Prostate gland (tissue), 2 donors: ENCODE measurements at regions not wholly inside any gene's neighbourhood (a gene's known extent, or its start where the extent isn't known, plus 50 kb on each side); places are given as distances from the start of the nearest gene placed in this dataset.

Experiments
- CTCF ChIP-seq, 4 experiments: fragments of 200-600 bp in 2 of 4; fragments of 450-650 bp in 2 of 4; sonication (generic) in 2 of 4; IDR thresholded peaks; 1 replicate in 3 of 4; 2 replicates in 1 of 4; pipeline ENCODE4 v1.5.1; 2016 to 2019; ENCODE audit warnings: antibody characterized with exemption in 4 of 4, mild to moderate bottlenecking in 2 of 4, moderate library complexity in 2 of 4
- POLR2A ChIP-seq: fragments of 450-650 bp; IDR thresholded peaks from one replicate; pipeline ENCODE4 v1.6.1; 2016; ENCODE audit warnings: antibody characterized with exemption, mild to moderate bottlenecking

GRCh38 chr7:81075150-81075549, 156.3 kb upstream of the SEMA3C start:
- TF ChIP-seq CTCF (IDR thresholded peaks at IDR 0.05) (no peak), POLR2A (no peak)
